ENCODE measurements at regions not wholly inside any gene's neighbourhood (a gene's known extent, or its start where the extent isn't known, plus 50 kb on each side); places are given as distances from the start of the nearest gene placed in this dataset.

DNA sequence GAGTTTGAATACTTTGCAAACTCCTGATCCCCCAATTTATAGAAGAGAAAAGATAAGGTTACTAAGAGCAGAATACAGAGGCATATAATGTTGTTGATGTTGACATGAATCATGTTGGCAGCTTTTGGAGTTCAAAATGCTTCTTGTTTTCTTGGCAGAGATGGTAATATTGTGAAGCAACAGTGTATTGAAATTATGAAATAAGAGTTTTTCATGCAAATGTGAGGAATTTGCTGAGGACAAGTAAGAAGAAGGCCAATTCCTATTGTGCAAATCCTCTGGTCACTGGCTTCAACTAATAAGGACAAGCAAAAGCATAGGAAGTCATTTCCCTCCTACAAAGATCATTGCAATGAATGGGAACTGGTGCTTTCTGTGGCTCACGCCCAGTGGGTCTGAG, 126.9 kb upstream of the CHL1 start:
- Mint-ChIP-seq H3K36me3 (no peaks in the 10 kb centered on the region), H3K9me3 (peaks cover 3 to 5% of the 10 kb centered on the region in 2 donors), H3K27me3 (ENCODE audit: low read depth in 2 of 2) (no peaks in the 10 kb centered on the region), H3K27ac (no peak overlapping the region), H3K4me1 (no peaks in the 10 kb centered on the region), H3K4me3 (no peak overlapping the region)
- Histone ChIP-seq H3K27ac (ENCODE audit: low read length) (no peak overlapping the region), H3K9me3 (ENCODE audit: control insufficient read depth, insufficient read depth, low read length) (no peaks in the 10 kb centered on the region), H3K27me3 (ENCODE audit: control insufficient read depth, insufficient read depth, low read length) (no peaks in the 10 kb centered on the region), H3K36me3 (ENCODE audit: control insufficient read depth, insufficient read depth, low read length) (no peaks in the 10 kb centered on the region), H3K4me1 (ENCODE audit: control insufficient read depth, insufficient read depth, low read length) (no peaks in the 10 kb centered on the region), H3K4me3 (ENCODE audit: low read length) (no peak overlapping the region)
- no CpG with 5 or more reads among the region's 1 CpG for WGBS (ENCODE audit: insufficient coverage)
- ATAC-seq: no peak
- DNase-seq: no peak
- TF ChIP-seq, protein P1, sequence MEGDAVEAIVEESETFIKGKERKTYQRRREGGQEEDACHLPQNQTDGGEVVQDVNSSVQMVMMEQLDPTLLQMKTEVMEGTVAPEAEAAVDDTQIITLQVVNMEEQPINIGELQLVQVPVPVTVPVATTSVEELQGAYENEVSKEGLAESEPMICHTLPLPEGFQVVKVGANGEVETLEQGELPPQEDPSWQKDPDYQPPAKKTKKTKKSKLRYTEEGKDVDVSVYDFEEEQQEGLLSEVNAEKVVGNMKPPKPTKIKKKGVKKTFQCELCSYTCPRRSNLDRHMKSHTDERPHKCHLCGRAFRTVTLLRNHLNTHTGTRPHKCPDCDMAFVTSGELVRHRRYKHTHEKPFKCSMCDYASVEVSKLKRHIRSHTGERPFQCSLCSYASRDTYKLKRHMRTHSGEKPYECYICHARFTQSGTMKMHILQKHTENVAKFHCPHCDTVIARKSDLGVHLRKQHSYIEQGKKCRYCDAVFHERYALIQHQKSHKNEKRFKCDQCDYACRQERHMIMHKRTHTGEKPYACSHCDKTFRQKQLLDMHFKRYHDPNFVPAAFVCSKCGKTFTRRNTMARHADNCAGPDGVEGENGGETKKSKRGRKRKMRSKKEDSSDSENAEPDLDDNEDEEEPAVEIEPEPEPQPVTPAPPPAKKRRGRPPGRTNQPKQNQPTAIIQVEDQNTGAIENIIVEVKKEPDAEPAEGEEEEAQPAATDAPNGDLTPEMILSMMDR (IDR thresholded peaks at IDR 0.05): no peak
- intact Hi-C loops (cut with micrococcal nuclease): no loop called here

DNA sequence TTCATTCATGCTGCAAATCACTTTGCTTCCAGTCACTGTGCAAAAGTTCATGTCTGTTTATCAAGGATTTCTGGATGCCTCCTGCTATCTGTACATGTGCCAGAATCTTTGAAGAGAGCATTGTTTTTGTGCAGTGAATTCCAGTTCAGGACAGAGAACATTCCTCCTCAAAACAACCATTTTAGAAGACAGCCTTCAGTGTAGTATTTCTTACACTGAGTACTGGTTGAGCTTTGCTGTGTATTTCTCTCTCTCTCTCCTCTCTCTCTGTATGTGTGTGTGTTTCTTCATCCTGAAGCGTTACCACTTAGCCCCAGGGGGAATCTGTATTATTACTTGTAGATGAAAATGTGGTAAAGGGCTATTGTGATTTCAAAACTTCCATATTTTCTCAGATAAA, 123.8 kb upstream of the CHL1 start:
- Mint-ChIP-seq H3K27ac (no peak overlapping the region), H3K9me3 (peaks cover 0 to 5% of the 10 kb centered on the region in 2 donors), H3K36me3 (no peaks in the 10 kb centered on the region), H3K4me3 (no peak overlapping the region), H3K27me3 (ENCODE audit: low read depth in 2 of 2) (no peaks in the 10 kb centered on the region), H3K4me1 (no peaks in the 10 kb centered on the region)
- TF ChIP-seq, protein P1 (IDR thresholded peaks at IDR 0.05): no peak
- no peaks in the 10 kb centered on the region for H3K4me1 ChIP-seq (ENCODE audit: control insufficient read depth, insufficient read depth, low read length)
- H3K36me3 ChIP-seq (ENCODE audit: control insufficient read depth, insufficient read depth, low read length): no peaks in the 10 kb centered on the region
- intact Hi-C loops (cut with micrococcal nuclease): no loop called here
- no peak for DNase-seq
- no peak overlapping the region for H3K4me3 ChIP-seq (ENCODE audit: low read length)
- H3K27ac ChIP-seq (ENCODE audit: low read length): no peak overlapping the region
- WGBS (ENCODE audit: insufficient coverage): no CpG with 5 or more reads among the region's 1 CpG
- no peaks in the 10 kb centered on the region for H3K27me3 ChIP-seq (ENCODE audit: control insufficient read depth, insufficient read depth, low read length)
- H3K9me3 ChIP-seq (ENCODE audit: control insufficient read depth, insufficient read depth, low read length): no peaks in the 10 kb centered on the region
- no peak for ATAC-seq

DNA sequence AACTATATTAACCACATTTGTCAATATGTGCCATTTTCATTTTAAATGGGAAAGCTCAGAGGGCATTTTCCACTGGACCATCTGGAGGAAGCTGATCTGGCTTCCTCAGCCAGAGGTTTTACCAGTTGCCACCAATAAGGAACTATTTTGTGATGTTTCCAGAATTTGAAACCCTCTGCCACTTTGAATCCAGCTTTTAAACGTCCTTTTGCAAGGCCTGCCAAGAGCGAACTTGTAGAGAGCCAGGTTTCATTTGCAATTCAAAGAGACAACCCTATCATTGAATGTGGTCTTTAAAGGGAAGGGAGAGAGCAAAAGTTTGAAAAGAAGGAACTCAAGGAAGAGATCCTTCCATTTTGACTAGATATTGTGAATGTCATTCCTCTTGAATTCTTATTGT, 123.3 kb upstream of the CHL1 start:
- Histone ChIP-seq H3K27ac (ENCODE audit: low read length) (no peak overlapping the region), H3K4me3 (ENCODE audit: low read length) (no peak overlapping the region), H3K36me3 (ENCODE audit: control insufficient read depth, insufficient read depth, low read length) (no peaks in the 10 kb centered on the region), H3K27me3 (ENCODE audit: control insufficient read depth, insufficient read depth, low read length) (no peaks in the 10 kb centered on the region), H3K9me3 (ENCODE audit: control insufficient read depth, insufficient read depth, low read length) (no peaks in the 10 kb centered on the region), H3K4me1 (ENCODE audit: control insufficient read depth, insufficient read depth, low read length) (no peaks in the 10 kb centered on the region)
- ATAC-seq: no peak
- intact Hi-C loops (cut with micrococcal nuclease): no loop called here
- TF ChIP-seq, protein P1 (IDR thresholded peaks at IDR 0.05): no peak
- WGBS (ENCODE audit: insufficient coverage): 57% methylated on average over 2 of the region's 2 CpGs
- Mint-ChIP-seq H3K36me3 (no peaks in the 10 kb centered on the region), H3K9me3 (peaks cover 0 to 5% of the 10 kb centered on the region in 2 donors), H3K27me3 (ENCODE audit: low read depth in 2 of 2) (no peaks in the 10 kb centered on the region), H3K27ac (no peak overlapping the region), H3K4me1 (no peaks in the 10 kb centered on the region), H3K4me3 (no peak overlapping the region)
- DNase-seq: no peak

DNA sequence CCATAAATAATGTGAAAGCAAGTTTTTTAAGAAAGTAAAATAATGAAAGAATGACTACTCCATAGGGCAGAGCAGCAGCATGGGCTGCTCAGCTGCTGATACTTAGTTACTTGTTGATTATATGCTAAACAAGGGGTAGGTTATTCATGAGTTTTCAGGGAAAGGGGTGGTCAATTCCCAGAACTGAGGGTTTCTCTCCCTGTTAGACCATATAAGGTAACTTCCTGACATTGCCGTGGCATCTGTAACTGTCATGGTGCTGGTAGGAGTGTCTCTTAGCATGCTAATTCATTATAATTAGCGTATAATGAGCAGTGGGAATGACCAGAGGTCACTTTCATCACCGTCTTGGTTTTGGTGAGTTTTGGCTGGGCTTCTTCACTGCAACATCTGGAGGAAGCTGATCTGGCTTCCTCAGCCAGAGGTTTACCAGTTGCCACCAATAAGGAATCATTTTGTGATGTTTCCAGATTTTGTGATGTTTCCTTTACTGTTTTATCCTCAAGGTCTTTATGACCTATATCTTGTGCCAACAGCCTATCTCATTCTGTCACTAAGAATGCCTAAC, 121.8 kb upstream of the CHL1 start:
- Mint-ChIP-seq H3K27me3 (ENCODE audit: low read depth in 2 of 2) (no peaks in the 10 kb centered on the region), H3K4me1 (no peaks in the 10 kb centered on the region), H3K36me3 (no peaks in the 10 kb centered on the region), H3K4me3 (no peak overlapping the region), H3K27ac (no peak overlapping the region), H3K9me3 (peaks cover 0 to 5% of the 10 kb centered on the region in 2 donors)
- DNase-seq: no peak
- Histone ChIP-seq H3K36me3 (ENCODE audit: control insufficient read depth, insufficient read depth, low read length) (no peaks in the 10 kb centered on the region), H3K27me3 (ENCODE audit: control insufficient read depth, insufficient read depth, low read length) (no peaks in the 10 kb centered on the region), H3K27ac (ENCODE audit: low read length) (no peak overlapping the region), H3K4me3 (ENCODE audit: low read length) (no peak overlapping the region), H3K9me3 (ENCODE audit: control insufficient read depth, insufficient read depth, low read length) (no peaks in the 10 kb centered on the region), H3K4me1 (ENCODE audit: control insufficient read depth, insufficient read depth, low read length) (no peaks in the 10 kb centered on the region)
- WGBS (ENCODE audit: insufficient coverage): 84% methylated on average over 3 of the region's 3 CpGs
- intact Hi-C loops (cut with micrococcal nuclease): no loop called here
- TF ChIP-seq, protein P1 (IDR thresholded peaks at IDR 0.05): no peak
- no peak for ATAC-seq
